ENCODE measurements at regions not wholly inside any gene's neighbourhood (a gene's known extent, or its start where the extent isn't known, plus 50 kb on each side); places are given as distances from the start of the nearest gene placed in this dataset.

- H3K36me3 ChIP-seq (ENCODE audit: control insufficient read depth, insufficient read depth, low read length): no peaks in the 10 kb centered on the region
- H3K27me3 ChIP-seq (ENCODE audit: control insufficient read depth, insufficient read depth, low read length): no peaks in the 10 kb centered on the region
- H3K9ac ChIP-seq (ENCODE audit: low read length): no peak overlapping the region
- H3K4me3 ChIP-seq (ENCODE audit: low read length): no peak overlapping the region
- no peaks in the 10 kb centered on the region for H3K4me1 ChIP-seq (ENCODE audit: control insufficient read depth, insufficient read depth, low read length)
- no peaks in the 10 kb centered on the region for H3K9me3 ChIP-seq (ENCODE audit: control insufficient read depth, low read length)
These were observed 345.8 kb upstream of the CBLB start for GRCh38 chr3:106214641-106215040.

GRCh38 chr3:106215047-106215446, 346.2 kb upstream of the CBLB start:
- Histone ChIP-seq H3K27me3 (ENCODE audit: control insufficient read depth, insufficient read depth, low read length) (no peaks in the 10 kb centered on the region), H3K36me3 (ENCODE audit: control insufficient read depth, insufficient read depth, low read length) (no peaks in the 10 kb centered on the region), H3K9me3 (ENCODE audit: control insufficient read depth, low read length) (no peaks in the 10 kb centered on the region), H3K4me1 (ENCODE audit: control insufficient read depth, insufficient read depth, low read length) (no peaks in the 10 kb centered on the region), H3K4me3 (ENCODE audit: low read length) (no peak overlapping the region), H3K9ac (ENCODE audit: low read length) (no peak overlapping the region)

GRCh38 chr3:106217745-106218144, 348.9 kb upstream of the CBLB start:
- H3K4me1 ChIP-seq (ENCODE audit: control insufficient read depth, insufficient read depth, low read length): no peaks in the 10 kb centered on the region
- no peaks in the 10 kb centered on the region for H3K9me3 ChIP-seq (ENCODE audit: control insufficient read depth, low read length)
- H3K4me3 ChIP-seq (ENCODE audit: low read length): no peak overlapping the region
- no peaks in the 10 kb centered on the region for H3K27me3 ChIP-seq (ENCODE audit: control insufficient read depth, insufficient read depth, low read length)
- no peak overlapping the region for H3K9ac ChIP-seq (ENCODE audit: low read length)
- no peaks in the 10 kb centered on the region for H3K36me3 ChIP-seq (ENCODE audit: control insufficient read depth, insufficient read depth, low read length)

GRCh38 chr3:106227068-106227467, 358.3 kb upstream of the CBLB start:
- H3K4me3 ChIP-seq (ENCODE audit: low read length): no peak overlapping the region
- H3K36me3 ChIP-seq (ENCODE audit: control insufficient read depth, insufficient read depth, low read length): no peaks in the 10 kb centered on the region
- H3K27me3 ChIP-seq (ENCODE audit: control insufficient read depth, insufficient read depth, low read length): no peaks in the 10 kb centered on the region
- H3K9me3 ChIP-seq (ENCODE audit: control insufficient read depth, low read length): no peaks in the 10 kb centered on the region
- no peaks in the 10 kb centered on the region for H3K4me1 ChIP-seq (ENCODE audit: control insufficient read depth, insufficient read depth, low read length)
- no peak overlapping the region for H3K9ac ChIP-seq (ENCODE audit: low read length)

GRCh38 chr3:106228271-106228670, 359.5 kb upstream of the CBLB start:
- Histone ChIP-seq H3K9me3 (ENCODE audit: control insufficient read depth, low read length) (no peaks in the 10 kb centered on the region), H3K9ac (ENCODE audit: low read length) (no peak overlapping the region), H3K4me1 (ENCODE audit: control insufficient read depth, insufficient read depth, low read length) (no peaks in the 10 kb centered on the region), H3K4me3 (ENCODE audit: low read length) (no peak overlapping the region), H3K27me3 (ENCODE audit: control insufficient read depth, insufficient read depth, low read length) (no peaks in the 10 kb centered on the region), H3K36me3 (ENCODE audit: control insufficient read depth, insufficient read depth, low read length) (no peaks in the 10 kb centered on the region)

GRCh38 chr3:106229495-106230278, 360.9 kb upstream of the CBLB start:
- Histone ChIP-seq H3K4me3 (ENCODE audit: low read length) (no peak overlapping the region), H3K9ac (ENCODE audit: low read length) (no peak overlapping the region), H3K4me1 (ENCODE audit: control insufficient read depth, insufficient read depth, low read length) (no peaks in the 10 kb centered on the region), H3K9me3 (ENCODE audit: control insufficient read depth, low read length) (no peaks in the 10 kb centered on the region), H3K27me3 (ENCODE audit: control insufficient read depth, insufficient read depth, low read length) (no peaks in the 10 kb centered on the region), H3K36me3 (ENCODE audit: control insufficient read depth, insufficient read depth, low read length) (no peaks in the 10 kb centered on the region)

GRCh38 chr3:106231086-106231485, 362.3 kb upstream of the CBLB start:
- Histone ChIP-seq H3K9ac (ENCODE audit: low read length) (no peak overlapping the region), H3K9me3 (ENCODE audit: control insufficient read depth, low read length) (no peaks in the 10 kb centered on the region), H3K36me3 (ENCODE audit: control insufficient read depth, insufficient read depth, low read length) (no peaks in the 10 kb centered on the region)

GRCh38 chr3:106232956-106233355, 364.1 kb upstream of the CBLB start:
- H3K36me3 ChIP-seq (ENCODE audit: control insufficient read depth, insufficient read depth, low read length): no peaks in the 10 kb centered on the region
- no peak overlapping the region for H3K9ac ChIP-seq (ENCODE audit: low read length)
- H3K9me3 ChIP-seq (ENCODE audit: control insufficient read depth, low read length): no peaks in the 10 kb centered on the region
- H3K4me1 ChIP-seq (ENCODE audit: control insufficient read depth, insufficient read depth, low read length): no peaks in the 10 kb centered on the region
- H3K4me3 ChIP-seq (ENCODE audit: low read length): no peak overlapping the region
- no peaks in the 10 kb centered on the region for H3K27me3 ChIP-seq (ENCODE audit: control insufficient read depth, insufficient read depth, low read length)

More at GRCh38 chr3:106231086-106231485, 362.3 kb upstream of the CBLB start:
- H3K27me3 ChIP-seq (ENCODE audit: control insufficient read depth, insufficient read depth, low read length): no peaks in the 10 kb centered on the region
- H3K4me1 ChIP-seq (ENCODE audit: control insufficient read depth, insufficient read depth, low read length): no peaks in the 10 kb centered on the region
- H3K4me3 ChIP-seq (ENCODE audit: low read length): no peak overlapping the region

- Histone ChIP-seq H3K27me3 (ENCODE audit: control insufficient read depth, insufficient read depth, low read length) (no peaks in the 10 kb centered on the region), H3K4me1 (ENCODE audit: control insufficient read depth, insufficient read depth, low read length) (no peaks in the 10 kb centered on the region), H3K36me3 (ENCODE audit: control insufficient read depth, insufficient read depth, low read length) (no peaks in the 10 kb centered on the region)
These were observed 370.4 kb upstream of the CBLB start for GRCh38 chr3:106239195-106239697.

GRCh38 chr3:106241593-106241992, 372.8 kb upstream of the CBLB start:
- Histone ChIP-seq H3K9ac (ENCODE audit: low read length) (no peak overlapping the region), H3K36me3 (ENCODE audit: control insufficient read depth, insufficient read depth, low read length) (no peaks in the 10 kb centered on the region), H3K27me3 (ENCODE audit: control insufficient read depth, insufficient read depth, low read length) (no peaks in the 10 kb centered on the region), H3K4me1 (ENCODE audit: control insufficient read depth, insufficient read depth, low read length) (no peaks in the 10 kb centered on the region), H3K4me3 (ENCODE audit: low read length) (no peak overlapping the region), H3K9me3 (ENCODE audit: control insufficient read depth, low read length) (no peaks in the 10 kb centered on the region)

More at GRCh38 chr3:106239195-106239697, 370.4 kb upstream of the CBLB start:
- Histone ChIP-seq H3K9ac (ENCODE audit: low read length) (no peak overlapping the region), H3K4me3 (ENCODE audit: low read length) (no peak overlapping the region), H3K9me3 (ENCODE audit: control insufficient read depth, low read length) (no peaks in the 10 kb centered on the region)

GRCh38 chr3:106242781-106243180, 374.0 kb upstream of the CBLB start:
- H3K36me3 ChIP-seq (ENCODE audit: control insufficient read depth, insufficient read depth, low read length): no peaks in the 10 kb centered on the region
- no peaks in the 10 kb centered on the region for H3K9me3 ChIP-seq (ENCODE audit: control insufficient read depth, low read length)
- H3K9ac ChIP-seq (ENCODE audit: low read length): no peak overlapping the region
- no peak overlapping the region for H3K4me3 ChIP-seq (ENCODE audit: low read length)
- H3K27me3 ChIP-seq (ENCODE audit: control insufficient read depth, insufficient read depth, low read length): no peaks in the 10 kb centered on the region
- H3K4me1 ChIP-seq (ENCODE audit: control insufficient read depth, insufficient read depth, low read length): no peaks in the 10 kb centered on the region

GRCh38 chr3:106245400-106245799, 376.6 kb upstream of the CBLB start:
- Histone ChIP-seq H3K36me3 (ENCODE audit: control insufficient read depth, insufficient read depth, low read length) (no peaks in the 10 kb centered on the region), H3K9me3 (ENCODE audit: control insufficient read depth, low read length) (no peaks in the 10 kb centered on the region), H3K9ac (ENCODE audit: low read length) (no peak overlapping the region), H3K4me1 (ENCODE audit: control insufficient read depth, insufficient read depth, low read length) (no peaks in the 10 kb centered on the region), H3K27me3 (ENCODE audit: control insufficient read depth, insufficient read depth, low read length) (no peaks in the 10 kb centered on the region), H3K4me3 (ENCODE audit: low read length) (no peak overlapping the region)

Data from mucosa of stomach (tissue), 1 donor.